Stimulated activated naive B cell treated with anti-CD40 and anti-IgM and Interleukin-4, amounts not matched to agents 10 μg/mL and 1 μg/mL and 100 μg/mL, for 72 hours (primary cell): ENCODE measurements at regions not wholly inside any gene's neighbourhood (a gene's known extent, or its start where the extent isn't known, plus 50 kb on each side); places are given as distances from the start of the nearest gene placed in this dataset.
A peak's percentile ranks its signal among the peaks of the same experiment; 100 is the strongest.

ENCODE experiments used
- ATAC-seq, 2 donors: fragments of 150-1000 bp; cut with Tn5 transposase; replicated peaks; 2 replicates each; pipeline ENCODE4 v1.10.0; 2021; ENCODE audit warnings: moderate library complexity in 1 of 2
- DNase-seq: peaks from one replicate; pipeline ENCODE4 v3.0.0; 2021
- H3K27ac Mint-ChIP-seq: one replicate; pipeline ENCODE4 v1.8.0; 2022; ENCODE audit warnings: mild to moderate bottlenecking, mixed read lengths
- H3K27me3 Mint-ChIP-seq, 2 donors: one replicate each; pipeline ENCODE4 v1.8.0; 2022; ENCODE audit warnings: mixed read lengths in 2 of 2
- H3K36me3 Mint-ChIP-seq, 2 donors: one replicate each; pipeline ENCODE4 v1.8.0; 2022; ENCODE audit warnings: mixed read lengths in 2 of 2, mild to moderate bottlenecking in 1 of 2
- H3K4me1 Mint-ChIP-seq, 2 donors: one replicate each; pipeline ENCODE4 v1.8.0; 2022; ENCODE audit warnings: mixed read lengths in 2 of 2, mild to moderate bottlenecking in 1 of 2
- H3K4me3 Mint-ChIP-seq, 2 donors: one replicate each; pipeline ENCODE4 v1.8.0; 2022; ENCODE audit warnings: mild to moderate bottlenecking in 2 of 2, mixed read lengths in 2 of 2, moderate library complexity in 1 of 2
- H3K9me3 Mint-ChIP-seq, 2 donors: one replicate each; pipeline ENCODE4 v1.8.0; 2022; ENCODE audit warnings: mixed read lengths in 2 of 2, mild to moderate bottlenecking in 1 of 2

GRCh38 chr5:114830114-114830513, 339.6 kb downstream of the TRIM36 start:
- Mint-ChIP-seq H3K9me3 (peaks cover 8 to 11% of the 10 kb centered on the region in 2 donors), H3K4me3 (no peak overlapping the region), H3K36me3 (peaks cover 0 to 3% of the 10 kb centered on the region in 2 donors), H3K27ac (no peak overlapping the region), H3K27me3 (no peaks in the 10 kb centered on the region), H3K4me1 (no peaks in the 10 kb centered on the region)
- DNase-seq (no peak), ATAC-seq (no peak)

- DNase-seq, result no peak
- H3K27ac Mint-ChIP-seq, result no peak overlapping the region
- H3K4me3 Mint-ChIP-seq, result no peak overlapping the region
- H3K36me3 Mint-ChIP-seq, result peaks cover 0 to 3% of the 10 kb centered on the region in 2 donors
- no peak for ATAC-seq
- H3K4me1 Mint-ChIP-seq, result no peaks in the 10 kb centered on the region
- H3K27me3 Mint-ChIP-seq, result no peaks in the 10 kb centered on the region
- H3K9me3 Mint-ChIP-seq, result peaks cover 12 to 23% of the 10 kb centered on the region in 2 donors
These were observed 346.8 kb downstream of the TRIM36 start for GRCh38 chr5:114822863-114823262.

GRCh38 chr5:114822436-114822835, 347.3 kb downstream of the TRIM36 start:
- no peak for ATAC-seq
- Mint-ChIP-seq H3K4me1 (no peaks in the 10 kb centered on the region), H3K27me3 (no peaks in the 10 kb centered on the region), H3K36me3 (peaks cover 0 to 3% of the 10 kb centered on the region in 2 donors), H3K9me3 (peaks cover 12 to 24% of the 10 kb centered on the region in 2 donors), H3K27ac (no peak overlapping the region), H3K4me3 (no peak overlapping the region)
- no peak for DNase-seq

GRCh38 chr5:114790403-114790792, 379.3 kb downstream of the TRIM36 start:
- Mint-ChIP-seq H3K27ac (no peak overlapping the region), H3K9me3 (no peaks in the 10 kb centered on the region), H3K36me3 (no peaks in the 10 kb centered on the region), H3K27me3 (no peaks in the 10 kb centered on the region), H3K4me3 (no peak overlapping the region), H3K4me1 (no peaks in the 10 kb centered on the region)
- DNase-seq, result no peak
- peak in 1 of 2 donors; percentile 22 for ATAC-seq

- H3K36me3 Mint-ChIP-seq, result no peaks in the 10 kb centered on the region
- DNase-seq (no peak), ATAC-seq (peak; percentile 44 to 50)
- H3K4me3 Mint-ChIP-seq, result no peak overlapping the region
- H3K27ac Mint-ChIP-seq, result no peak overlapping the region
- no peaks in the 10 kb centered on the region for H3K9me3 Mint-ChIP-seq
- no peaks in the 10 kb centered on the region for H3K27me3 Mint-ChIP-seq
- no peaks in the 10 kb centered on the region for H3K4me1 Mint-ChIP-seq
These were observed 379.8 kb downstream of the TRIM36 start for GRCh38 chr5:114789773-114790402.

- H3K4me1 Mint-ChIP-seq, result no peaks in the 10 kb centered on the region
- no peak overlapping the region for H3K27ac Mint-ChIP-seq
- H3K36me3 Mint-ChIP-seq, result no peaks in the 10 kb centered on the region
- H3K27me3 Mint-ChIP-seq, result no peaks in the 10 kb centered on the region
- ATAC-seq (no peak), DNase-seq (no peak)
- no peak overlapping the region for H3K4me3 Mint-ChIP-seq
- no peaks in the 10 kb centered on the region for H3K9me3 Mint-ChIP-seq
These were observed 386.8 kb downstream of the TRIM36 start for GRCh38 chr5:114782869-114783268.

GRCh38 chr5:114782177-114782576, 387.5 kb downstream of the TRIM36 start:
- Mint-ChIP-seq H3K4me3 (no peak overlapping the region), H3K4me1 (no peaks in the 10 kb centered on the region), H3K9me3 (no peaks in the 10 kb centered on the region), H3K27ac (no peak overlapping the region), H3K36me3 (no peaks in the 10 kb centered on the region), H3K27me3 (no peaks in the 10 kb centered on the region)
- DNase-seq (no peak), ATAC-seq (no peak)

- H3K4me3 Mint-ChIP-seq, result no peak overlapping the region
- ATAC-seq, result no peak
- no peaks in the 10 kb centered on the region for H3K36me3 Mint-ChIP-seq
- H3K9me3 Mint-ChIP-seq, result no peaks in the 10 kb centered on the region
- H3K4me1 Mint-ChIP-seq, result no peaks in the 10 kb centered on the region
- no peak for DNase-seq
- no peaks in the 10 kb centered on the region for H3K27me3 Mint-ChIP-seq
- no peak overlapping the region for H3K27ac Mint-ChIP-seq
These were observed 389.4 kb downstream of the TRIM36 start for GRCh38 chr5:114780290-114780689.

GRCh38 chr5:114744406-114744805, 382.5 kb downstream of the KCNN2 start:
- DNase-seq (no peak), ATAC-seq (no peak)
- Mint-ChIP-seq H3K27me3 (no peaks in the 10 kb centered on the region), H3K4me3 (no peak overlapping the region), H3K27ac (no peak overlapping the region), H3K4me1 (no peaks in the 10 kb centered on the region), H3K9me3 (peaks cover 0 to 1% of the 10 kb centered on the region in 2 donors), H3K36me3 (no peaks in the 10 kb centered on the region)

GRCh38 chr5:114734238-114734637, 372.4 kb downstream of the KCNN2 start:
- no peak for DNase-seq
- Mint-ChIP-seq H3K27ac (no peak overlapping the region), H3K27me3 (no peaks in the 10 kb centered on the region), H3K36me3 (no peaks in the 10 kb centered on the region), H3K4me1 (no peaks in the 10 kb centered on the region), H3K9me3 (peaks cover 4 to 9% of the 10 kb centered on the region in 2 donors), H3K4me3 (no peak overlapping the region)
- ATAC-seq, result no peak

GRCh38 chr5:114729986-114730385, 368.1 kb downstream of the KCNN2 start:
- Mint-ChIP-seq H3K27ac (no peak overlapping the region), H3K4me1 (no peaks in the 10 kb centered on the region), H3K27me3 (no peaks in the 10 kb centered on the region), H3K9me3 (peaks cover 0 to 9% of the 10 kb centered on the region in 2 donors), H3K4me3 (no peak overlapping the region), H3K36me3 (no peaks in the 10 kb centered on the region)
- DNase-seq (no peak), ATAC-seq (peak; percentile 34 to 57)

GRCh38 chr5:114727358-114727757, 365.5 kb downstream of the KCNN2 start:
- Mint-ChIP-seq H3K27ac (no peak overlapping the region), H3K27me3 (peaks cover 0 to 6% of the 10 kb centered on the region in 2 donors), H3K4me3 (no peak overlapping the region), H3K4me1 (no peaks in the 10 kb centered on the region), H3K36me3 (no peaks in the 10 kb centered on the region), H3K9me3 (peaks cover 0 to 12% of the 10 kb centered on the region in 2 donors)
- DNase-seq, result no peak
- ATAC-seq, result no peak

- Mint-ChIP-seq H3K4me3 (no peak overlapping the region), H3K4me1 (no peaks in the 10 kb centered on the region), H3K36me3 (no peaks in the 10 kb centered on the region), H3K27me3 (peaks cover 0 to 9% of the 10 kb centered on the region in 2 donors), H3K27ac (no peak overlapping the region), H3K9me3 (peaks cover 0 to 11% of the 10 kb centered on the region in 2 donors)
- no peak for ATAC-seq
- no peak for DNase-seq
These were observed 364.3 kb downstream of the KCNN2 start for GRCh38 chr5:114726131-114726530.

- Mint-ChIP-seq H3K36me3 (no peaks in the 10 kb centered on the region), H3K27ac (no peak overlapping the region), H3K27me3 (peaks cover 0 to 9% of the 10 kb centered on the region in 2 donors), H3K4me1 (no peaks in the 10 kb centered on the region), H3K9me3 (peaks cover 5 to 11% of the 10 kb centered on the region in 2 donors), H3K4me3 (no peak overlapping the region)
- no peak for ATAC-seq
- DNase-seq, result no peak
These were observed 357.4 kb downstream of the KCNN2 start for GRCh38 chr5:114719268-114719667.

GRCh38 chr5:114716955-114717354, 355.1 kb downstream of the KCNN2 start:
- Mint-ChIP-seq H3K9me3 (peaks cover 5 to 6% of the 10 kb centered on the region in 2 donors), H3K36me3 (no peaks in the 10 kb centered on the region), H3K27me3 (no peaks in the 10 kb centered on the region), H3K27ac (no peak overlapping the region), H3K4me3 (no peak overlapping the region), H3K4me1 (no peaks in the 10 kb centered on the region)
- DNase-seq (no peak), ATAC-seq (no peak)
